ENCODE measurements at regions not wholly inside any gene's neighbourhood (a gene's known extent, or its start where the extent isn't known, plus 50 kb on each side); places are given as distances from the start of the nearest gene placed in this dataset.
"Not testable (repeated sequence)": the region's sequence is repeated elsewhere in the genome, so short reads cannot be mapped to it uniquely, and the experiment has no call there.

DNA sequence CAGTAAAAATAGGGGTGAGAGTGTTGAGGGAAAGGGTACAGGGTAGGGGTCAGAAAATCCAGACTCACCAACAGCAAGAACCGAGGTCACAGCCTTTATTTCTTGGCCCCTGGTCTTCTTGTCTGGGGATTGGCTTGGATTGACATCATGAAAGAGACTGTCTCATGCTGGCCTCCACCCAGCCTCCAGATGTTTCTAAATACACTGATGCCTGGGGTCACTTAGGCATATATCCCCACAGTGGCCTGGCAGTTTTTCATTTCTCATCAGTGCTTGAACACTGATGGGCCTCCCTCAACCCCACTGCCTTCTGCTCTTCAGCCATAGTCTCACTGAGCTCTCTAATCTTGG lies 173.9 kb downstream of the RTL9 start (continued):
- TF ChIP-seq TEAD4 (IDR thresholded peaks at IDR 0.05; ENCODE audit: borderline replicate concordance, insufficient read depth) (no peak), EP300 (IDR thresholded peaks at IDR 0.05; ENCODE audit: borderline replicate concordance in 1 of 2, low read depth in 1 of 2, low read length in 1 of 2) (no peak), ELF1 (IDR thresholded peaks at IDR 0.05) (no peak), YY1 (IDR thresholded peaks at IDR 0.05; ENCODE audit: low read depth) (no peak)

DNA sequence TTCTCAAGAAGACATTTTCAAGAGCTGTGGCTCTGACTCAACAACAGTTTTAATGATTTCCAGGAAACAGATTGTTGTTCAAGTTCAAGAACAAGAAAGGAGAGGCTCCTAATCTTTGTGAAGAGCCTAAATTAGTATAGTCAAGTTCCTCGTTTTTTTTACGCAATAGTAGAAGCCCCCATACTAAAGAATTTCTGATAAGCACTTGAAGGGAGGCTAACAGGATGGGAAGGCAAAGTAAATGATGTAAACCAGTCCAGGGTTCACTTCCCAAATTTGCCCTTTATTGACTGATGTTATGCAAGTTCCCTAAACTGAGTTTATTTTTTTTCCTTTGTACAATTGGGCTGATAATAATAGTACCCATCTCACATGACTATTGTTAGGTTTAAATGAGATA lies 178.2 kb downstream of the RTL9 start:
- POLR2A ChIA-PET = no interaction called here
- Histone ChIP-seq H4K20me1 (ENCODE audit: insufficient read depth) (no peaks in the 10 kb centered on the region), H3K36me3 (replicated peaks in 1 of 2; ENCODE audit: control insufficient read depth in 1 of 2, insufficient read depth in 2 of 2, low read length in 1 of 2) (no peaks in the 10 kb centered on the region), H3K27ac (ENCODE audit: low read depth in 2 of 2, low read length in 1 of 2) (no peak overlapping the region), H3K9me3 (no peaks in the 10 kb centered on the region), H3F3A (replicated peaks; ENCODE audit: insufficient read depth) (no peaks in the 10 kb centered on the region), H3K9me2 (no peaks in the 10 kb centered on the region), H3K79me2 (ENCODE audit: insufficient read depth) (no peaks in the 10 kb centered on the region), H3K4me3 (ENCODE audit: low read depth in 2 of 2, low read length in 1 of 2) (no peak overlapping the region), H2AFZ (ENCODE audit: low read depth) (no peak overlapping the region), H3K4me1 (ENCODE audit: control insufficient read depth in 1 of 2, insufficient read depth in 2 of 2, low read depth in 1 of 2, low read length in 1 of 2) (no peaks in the 10 kb centered on the region), H3K27me3 (ENCODE audit: insufficient read depth) (peaks cover 5% of the 10 kb centered on the region; the same call in 1 of the 2 replicates), H3K4me2 (no peak overlapping the region), H3K9ac (no peak overlapping the region)
- 22% methylated on average over 2 of the region's 2 CpGs for WGBS (ENCODE audit: low lambda C conversion rate)
- CTCF ChIA-PET = no interaction called here
- TF ChIP-seq RCOR1 (IDR thresholded peaks at IDR 0.05; ENCODE audit: low read length) (no peak), RFX5 (IDR thresholded peaks at IDR 0.05; ENCODE audit: low read length) (no peak), TAF1 (IDR thresholded peaks at IDR 0.05; ENCODE audit: borderline replicate concordance, low read depth, low read length) (no peak)
- TF ChIP-seq, protein P1, sequence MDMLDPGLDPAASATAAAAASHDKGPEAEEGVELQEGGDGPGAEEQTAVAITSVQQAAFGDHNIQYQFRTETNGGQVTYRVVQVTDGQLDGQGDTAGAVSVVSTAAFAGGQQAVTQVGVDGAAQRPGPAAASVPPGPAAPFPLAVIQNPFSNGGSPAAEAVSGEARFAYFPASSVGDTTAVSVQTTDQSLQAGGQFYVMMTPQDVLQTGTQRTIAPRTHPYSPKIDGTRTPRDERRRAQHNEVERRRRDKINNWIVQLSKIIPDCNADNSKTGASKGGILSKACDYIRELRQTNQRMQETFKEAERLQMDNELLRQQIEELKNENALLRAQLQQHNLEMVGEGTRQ (IDR thresholded peaks at IDR 0.05; ENCODE audit: borderline replicate concordance, low read depth, low read length) = no peak
- DNase-seq = no peak

DNA sequence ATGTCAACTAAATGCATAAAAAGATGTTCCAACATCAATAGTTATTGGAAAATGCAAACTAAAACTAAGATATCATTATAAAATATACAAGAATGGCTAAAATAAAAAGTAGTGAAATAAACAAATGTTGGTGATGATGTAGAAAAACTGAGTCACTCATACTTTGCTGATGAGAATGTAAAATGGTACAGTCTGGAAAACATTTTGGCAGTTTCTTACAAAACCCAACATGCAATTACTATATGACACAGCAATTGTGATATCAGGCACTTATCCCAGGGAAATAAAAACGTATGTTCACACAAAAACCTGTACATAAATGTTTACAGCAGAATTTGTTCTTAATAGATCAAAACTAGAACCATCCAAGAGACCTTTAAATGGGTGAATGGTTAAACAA lies 182.6 kb downstream of the RTL9 start:
- no peak overlapping the region for H3K4me2 ChIP-seq
- no peak overlapping the region for H3K9ac ChIP-seq
- no peaks in the 10 kb centered on the region for H4K20me1 ChIP-seq (ENCODE audit: insufficient read depth)
- ChIA-PET POLR2A (no interaction called here), CTCF (no interaction called here)
- no peaks in the 10 kb centered on the region for H3K9me3 ChIP-seq
- H3K79me2 ChIP-seq (ENCODE audit: insufficient read depth) = no peaks in the 10 kb centered on the region
- no peak overlapping the region for H2AFZ ChIP-seq (ENCODE audit: low read depth)
- WGBS (ENCODE audit: low lambda C conversion rate) = 0% methylated on average over 1 of the region's 1 CpG
- H3K4me1 ChIP-seq (ENCODE audit: control insufficient read depth in 1 of 2, insufficient read depth in 2 of 2, low read depth in 1 of 2, low read length in 1 of 2) = no peaks in the 10 kb centered on the region
- H3K27ac ChIP-seq (ENCODE audit: low read depth in 2 of 2, low read length in 1 of 2) = no peak overlapping the region
- DNase-seq = no peak
- 0 out of 2 replicates have a peak, but pooled peaks cover 9% of the 10 kb centered on the region for H3K27me3 ChIP-seq (ENCODE audit: insufficient read depth)
- TF ChIP-seq EP300 (IDR thresholded peaks at IDR 0.05; ENCODE audit: borderline replicate concordance in 1 of 2, low read depth in 1 of 2, low read length in 1 of 2) = no peak
- TF ChIP-seq SMC3 (IDR thresholded peaks at IDR 0.05; ENCODE audit: low read depth, low read length) = no peak
- TF ChIP-seq, protein P2, sequence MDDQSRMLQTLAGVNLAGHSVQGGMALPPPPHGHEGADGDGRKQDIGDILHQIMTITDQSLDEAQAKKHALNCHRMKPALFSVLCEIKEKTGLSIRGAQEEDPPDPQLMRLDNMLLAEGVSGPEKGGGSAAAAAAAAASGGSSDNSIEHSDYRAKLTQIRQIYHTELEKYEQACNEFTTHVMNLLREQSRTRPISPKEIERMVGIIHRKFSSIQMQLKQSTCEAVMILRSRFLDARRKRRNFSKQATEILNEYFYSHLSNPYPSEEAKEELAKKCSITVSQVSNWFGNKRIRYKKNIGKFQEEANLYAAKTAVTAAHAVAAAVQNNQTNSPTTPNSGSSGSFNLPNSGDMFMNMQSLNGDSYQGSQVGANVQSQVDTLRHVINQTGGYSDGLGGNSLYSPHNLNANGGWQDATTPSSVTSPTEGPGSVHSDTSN (IDR thresholded peaks at IDR 0.05) = no peak
- no peak for TF ChIP-seq NFIC (IDR thresholded peaks at IDR 0.05; ENCODE audit: borderline replicate concordance)
- no peak for TF ChIP-seq SIN3A (IDR thresholded peaks at IDR 0.05; ENCODE audit: borderline replicate concordance, low read depth, low read length)
- TF ChIP-seq CHD2 (IDR thresholded peaks at IDR 0.05; ENCODE audit: low read length, partially characterized antibody) = no peak
- TF ChIP-seq RXRA (IDR thresholded peaks at IDR 0.05; ENCODE audit: borderline replicate concordance, low read depth) = no peak
- TF ChIP-seq TCF12 (IDR thresholded peaks at IDR 0.05) = no peak
- no peak for TF ChIP-seq YY1 (IDR thresholded peaks at IDR 0.05; ENCODE audit: low read depth)
- no peak for TF ChIP-seq NRF1 (IDR thresholded peaks at IDR 0.05; ENCODE audit: low read depth, low read length)
- no peak for TF ChIP-seq RAD21 (IDR thresholded peaks at IDR 0.05; ENCODE audit: low read length)
- TF ChIP-seq MEF2A (IDR thresholded peaks at IDR 0.05; ENCODE audit: borderline replicate concordance, low read depth) = no peak
- H3K36me3 ChIP-seq (replicated peaks in 1 of 2; ENCODE audit: control insufficient read depth in 1 of 2, insufficient read depth in 2 of 2, low read length in 1 of 2) = no peaks in the 10 kb centered on the region
- H3K4me3 ChIP-seq (ENCODE audit: low read depth in 2 of 2, low read length in 1 of 2) = no peak overlapping the region
- H3K9me2 ChIP-seq = no peaks in the 10 kb centered on the region
- H3F3A ChIP-seq (replicated peaks; ENCODE audit: insufficient read depth) = no peaks in the 10 kb centered on the region

DNA sequence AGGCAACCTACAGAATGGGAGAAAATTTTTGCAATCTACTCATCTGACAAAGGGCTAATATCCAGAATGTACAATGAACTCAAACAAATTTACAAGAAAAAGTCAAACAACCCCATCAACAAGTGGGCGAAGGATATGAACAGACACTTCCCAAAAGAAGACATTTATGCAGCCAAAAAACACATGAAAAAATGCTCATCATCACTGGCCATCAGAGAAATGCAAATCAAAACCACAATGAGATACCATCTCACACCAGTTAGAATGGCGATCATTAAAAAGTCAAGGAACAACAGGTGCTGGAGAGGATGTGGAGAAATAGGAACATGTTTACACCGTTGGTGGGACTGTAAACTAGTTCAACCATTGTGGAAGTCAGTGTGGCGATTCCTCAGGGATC lies 192.2 kb downstream of the RTL9 start:
- H3K27ac ChIP-seq (ENCODE audit: low read depth in 2 of 2, low read length in 1 of 2); DNase-seq; H3K4me1 ChIP-seq (ENCODE audit: control insufficient read depth in 1 of 2, insufficient read depth in 2 of 2, low read depth in 1 of 2, low read length in 1 of 2); H3K4me3 ChIP-seq (ENCODE audit: low read depth in 2 of 2, low read length in 1 of 2); H4K20me1 ChIP-seq (ENCODE audit: insufficient read depth); POLR2A ChIA-PET; CTCF ChIA-PET; H3K9ac ChIP-seq; H3K4me2 ChIP-seq; H3K9me2 ChIP-seq; H3K36me3 ChIP-seq (replicated peaks in 1 of 2; ENCODE audit: control insufficient read depth in 1 of 2, insufficient read depth in 2 of 2, low read length in 1 of 2); H3K9me3 ChIP-seq; H3K79me2 ChIP-seq (ENCODE audit: insufficient read depth); H2AFZ ChIP-seq (ENCODE audit: low read depth); H3F3A ChIP-seq (replicated peaks; ENCODE audit: insufficient read depth); H3K27me3 ChIP-seq (ENCODE audit: insufficient read depth): not testable (repeated sequence)
- WGBS (ENCODE audit: low lambda C conversion rate) = 26% methylated on average over 4 of the region's 4 CpGs
